ENCODE measurements at regions not wholly inside any gene's neighbourhood (a gene's known extent, or its start where the extent isn't known, plus 50 kb on each side); places are given as distances from the start of the nearest gene placed in this dataset.

- Mint-ChIP-seq H3K36me3 (no peaks in the 10 kb centered on the region), H3K27me3 (no peaks in the 10 kb centered on the region), H3K4me3 (no peak overlapping the region), H3K27ac (no peak overlapping the region), H3K4me1 (ENCODE audit: unreplicated experiment) (no peaks in the 10 kb centered on the region), H3K9me3 (no peaks in the 10 kb centered on the region)
- TF ChIP-seq, protein P1, sequence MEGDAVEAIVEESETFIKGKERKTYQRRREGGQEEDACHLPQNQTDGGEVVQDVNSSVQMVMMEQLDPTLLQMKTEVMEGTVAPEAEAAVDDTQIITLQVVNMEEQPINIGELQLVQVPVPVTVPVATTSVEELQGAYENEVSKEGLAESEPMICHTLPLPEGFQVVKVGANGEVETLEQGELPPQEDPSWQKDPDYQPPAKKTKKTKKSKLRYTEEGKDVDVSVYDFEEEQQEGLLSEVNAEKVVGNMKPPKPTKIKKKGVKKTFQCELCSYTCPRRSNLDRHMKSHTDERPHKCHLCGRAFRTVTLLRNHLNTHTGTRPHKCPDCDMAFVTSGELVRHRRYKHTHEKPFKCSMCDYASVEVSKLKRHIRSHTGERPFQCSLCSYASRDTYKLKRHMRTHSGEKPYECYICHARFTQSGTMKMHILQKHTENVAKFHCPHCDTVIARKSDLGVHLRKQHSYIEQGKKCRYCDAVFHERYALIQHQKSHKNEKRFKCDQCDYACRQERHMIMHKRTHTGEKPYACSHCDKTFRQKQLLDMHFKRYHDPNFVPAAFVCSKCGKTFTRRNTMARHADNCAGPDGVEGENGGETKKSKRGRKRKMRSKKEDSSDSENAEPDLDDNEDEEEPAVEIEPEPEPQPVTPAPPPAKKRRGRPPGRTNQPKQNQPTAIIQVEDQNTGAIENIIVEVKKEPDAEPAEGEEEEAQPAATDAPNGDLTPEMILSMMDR (conservative IDR thresholded peaks at IDR 0.05): no peak
- DNase-seq (ENCODE audit: extremely low spot score, unreplicated experiment): no peak
Observed at GRCh38 chr4:29972121-29972520, 748.0 kb upstream of the PCDH7 start.

GRCh38 chr4:29983890-29984289, 736.3 kb upstream of the PCDH7 start:
- Mint-ChIP-seq H3K36me3 (no peaks in the 10 kb centered on the region), H3K4me1 (ENCODE audit: unreplicated experiment) (no peaks in the 10 kb centered on the region), H3K4me3 (no peak overlapping the region), H3K27ac (no peak overlapping the region), H3K9me3 (no peaks in the 10 kb centered on the region), H3K27me3 (no peaks in the 10 kb centered on the region)
- no peak for DNase-seq (ENCODE audit: extremely low spot score, unreplicated experiment)
- TF ChIP-seq, protein P1 (conservative IDR thresholded peaks at IDR 0.05): no peak

DNA sequence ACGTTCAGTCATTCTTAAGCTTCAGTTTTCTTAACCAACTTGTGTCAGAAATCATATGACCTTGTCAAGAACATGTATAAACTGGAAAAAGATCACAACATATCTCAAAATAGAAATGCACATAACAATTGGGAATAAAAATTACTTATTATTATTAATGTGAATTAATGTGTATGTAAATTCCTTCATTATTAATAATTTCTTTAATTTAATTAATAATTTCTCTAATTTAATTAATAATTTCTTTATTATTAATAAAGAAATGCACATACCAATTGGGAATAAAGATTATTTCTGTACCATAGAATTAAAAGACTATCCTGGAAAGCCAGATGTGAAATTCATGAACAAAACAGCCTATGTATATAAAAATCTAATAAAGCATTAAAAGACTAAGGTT, 718.5 kb upstream of the PCDH7 start:
- H3K4me3 Mint-ChIP-seq: no peak overlapping the region
- H3K4me1 Mint-ChIP-seq (ENCODE audit: unreplicated experiment): no peaks in the 10 kb centered on the region
- no peaks in the 10 kb centered on the region for H3K36me3 Mint-ChIP-seq
- H3K9me3 Mint-ChIP-seq: no peaks in the 10 kb centered on the region
- H3K27me3 Mint-ChIP-seq: no peaks in the 10 kb centered on the region
- H3K27ac Mint-ChIP-seq: no peak overlapping the region
- no peak for DNase-seq (ENCODE audit: extremely low spot score, unreplicated experiment)
- TF ChIP-seq, protein P1 (conservative IDR thresholded peaks at IDR 0.05): no peak

DNA sequence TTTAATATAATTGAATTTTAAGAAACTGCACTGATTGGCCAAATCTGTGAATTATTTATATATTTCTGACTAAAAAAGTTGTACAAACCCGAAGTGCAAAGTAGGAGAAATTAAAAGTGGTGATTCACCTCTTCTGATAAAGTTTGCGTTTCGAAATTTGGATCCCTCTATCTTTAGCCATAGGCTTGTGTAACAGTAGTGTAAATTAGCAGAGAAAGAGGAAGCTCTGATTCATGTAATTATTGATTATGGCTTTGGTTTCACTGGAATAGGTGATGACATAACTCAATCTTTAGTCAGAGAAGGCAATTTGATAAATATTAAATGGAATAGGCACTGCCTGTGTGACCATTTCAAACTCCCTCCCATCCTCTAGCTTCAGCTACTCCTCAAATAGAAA, 717.8 kb upstream of the PCDH7 start:
- no peak overlapping the region for H3K27ac Mint-ChIP-seq
- TF ChIP-seq, protein P1 (conservative IDR thresholded peaks at IDR 0.05): no peak
- H3K4me1 Mint-ChIP-seq (ENCODE audit: unreplicated experiment): no peaks in the 10 kb centered on the region
- H3K9me3 Mint-ChIP-seq: no peaks in the 10 kb centered on the region
- no peak for DNase-seq (ENCODE audit: extremely low spot score, unreplicated experiment)
- H3K4me3 Mint-ChIP-seq: no peak overlapping the region
- no peaks in the 10 kb centered on the region for H3K36me3 Mint-ChIP-seq
- no peaks in the 10 kb centered on the region for H3K27me3 Mint-ChIP-seq

- Mint-ChIP-seq H3K9me3 (peaks cover under 1% of the 10 kb centered on the region), H3K27me3 (no peaks in the 10 kb centered on the region), H3K36me3 (no peaks in the 10 kb centered on the region), H3K4me3 (no peak overlapping the region), H3K4me1 (ENCODE audit: unreplicated experiment) (no peaks in the 10 kb centered on the region), H3K27ac (no peak overlapping the region)
- TF ChIP-seq, protein P1 (conservative IDR thresholded peaks at IDR 0.05): no peak
- no peak for DNase-seq (ENCODE audit: extremely low spot score, unreplicated experiment)
Observed at GRCh38 chr4:30005995-30006394, 714.2 kb upstream of the PCDH7 start.

DNA sequence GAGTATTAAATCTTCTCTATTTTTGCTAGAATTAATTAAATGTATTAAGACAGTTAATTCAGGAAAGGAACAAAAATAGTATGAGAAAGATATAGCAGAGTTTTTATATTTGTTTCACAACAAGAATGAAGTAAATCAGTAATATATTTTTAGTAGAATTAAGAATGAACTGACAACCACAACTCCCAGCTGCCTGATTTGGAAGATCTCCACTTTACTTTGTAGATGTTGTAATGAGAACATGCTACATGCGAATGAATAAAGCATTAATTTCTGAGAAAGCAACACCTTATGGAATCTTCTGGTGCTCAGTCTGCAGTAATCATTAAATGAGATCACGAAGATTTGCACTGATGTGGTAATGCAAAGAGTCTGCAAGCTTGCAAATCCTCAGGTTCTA, 695.6 kb upstream of the PCDH7 start:
- H3K36me3 Mint-ChIP-seq: no peaks in the 10 kb centered on the region
- DNase-seq (ENCODE audit: extremely low spot score, unreplicated experiment): no peak
- no peaks in the 10 kb centered on the region for H3K4me1 Mint-ChIP-seq (ENCODE audit: unreplicated experiment)
- peaks cover 5% of the 10 kb centered on the region for H3K9me3 Mint-ChIP-seq
- TF ChIP-seq, protein P1 (conservative IDR thresholded peaks at IDR 0.05): no peak
- no peak overlapping the region for H3K27ac Mint-ChIP-seq
- no peaks in the 10 kb centered on the region for H3K27me3 Mint-ChIP-seq
- H3K4me3 Mint-ChIP-seq: no peak overlapping the region

All from type B pancreatic cell (in vitro differentiated cells).